G401.6 (cell line): ENCODE measurements at regions not wholly inside any gene's neighbourhood (a gene's known extent, or its start where the extent isn't known, plus 50 kb on each side); places are given as distances from the start of the nearest gene placed in this dataset.
"Not testable (repeated sequence)": the region's sequence is repeated elsewhere in the genome, so short reads cannot be mapped to it uniquely, and the experiment has no call there.

Source experiments
- FAIRE-seq: peaks from 2 replicates; lab custom pipeline; 2012; peaks lifted over from hg19 to GRCh38; lab: Jason Lieb, UNC

DNA sequence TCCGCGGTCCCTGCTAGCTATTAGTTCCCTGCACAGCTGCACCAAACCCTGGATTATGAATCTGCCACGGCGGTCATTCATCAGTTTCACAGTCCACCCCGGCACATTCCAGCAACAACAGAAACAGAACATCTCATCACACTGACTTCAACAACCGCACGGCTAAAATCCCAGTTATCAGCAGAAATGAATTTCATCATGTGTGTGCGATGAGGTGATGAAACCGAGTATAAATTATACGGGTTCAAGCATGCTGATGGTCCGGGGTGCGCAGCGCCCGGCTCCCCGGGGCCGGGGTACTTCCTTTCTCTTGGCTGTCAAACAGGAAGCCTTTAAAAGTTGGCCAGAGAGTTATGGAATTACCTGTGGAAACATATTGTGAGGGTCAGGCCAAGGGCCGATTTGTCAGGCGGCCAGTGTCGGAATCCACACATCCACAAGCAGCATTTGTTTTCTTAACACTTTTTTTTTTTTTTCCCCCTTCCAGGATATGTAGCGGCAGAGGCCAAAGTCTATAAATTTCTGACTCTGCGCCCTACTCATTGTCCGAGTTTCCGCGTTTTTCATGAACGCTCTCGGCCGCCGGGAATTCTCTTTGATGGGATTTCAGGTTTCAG lies 420.9 kb upstream of the MGMT start:
- FAIRE-seq, result no peak

DNA sequence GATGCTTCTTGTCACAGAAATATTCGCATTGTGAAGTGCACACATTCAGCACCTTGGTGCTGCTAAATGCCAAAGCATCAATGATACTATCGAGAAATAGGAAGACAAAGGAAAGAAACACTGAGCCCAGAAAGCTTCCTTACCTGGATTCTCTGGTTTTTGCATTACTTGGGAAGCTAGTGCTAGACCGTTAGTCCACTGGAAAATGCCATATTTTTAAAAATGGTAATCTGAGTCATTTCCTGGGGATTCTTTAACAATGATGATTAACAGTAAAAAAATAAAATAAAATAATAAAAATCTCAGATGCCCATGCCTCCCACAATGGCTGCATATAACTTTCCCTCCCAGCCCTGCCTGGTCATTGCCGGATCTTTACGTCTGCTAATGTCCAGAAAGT lies 420.1 kb upstream of the MGMT start:
- no peak for FAIRE-seq

GRCh38 chr10:129047600-129047999 lies 419.4 kb upstream of the MGMT start:
- no peak for FAIRE-seq

GRCh38 chr10:129048513-129048912 lies 418.5 kb upstream of the MGMT start:
- no peak for FAIRE-seq

GRCh38 chr10:129049501-129049900 lies 417.5 kb upstream of the MGMT start:
- FAIRE-seq, result no peak

- no peak for FAIRE-seq
These were observed 411.8 kb upstream of the MGMT start for GRCh38 chr10:129055225-129055624.

DNA sequence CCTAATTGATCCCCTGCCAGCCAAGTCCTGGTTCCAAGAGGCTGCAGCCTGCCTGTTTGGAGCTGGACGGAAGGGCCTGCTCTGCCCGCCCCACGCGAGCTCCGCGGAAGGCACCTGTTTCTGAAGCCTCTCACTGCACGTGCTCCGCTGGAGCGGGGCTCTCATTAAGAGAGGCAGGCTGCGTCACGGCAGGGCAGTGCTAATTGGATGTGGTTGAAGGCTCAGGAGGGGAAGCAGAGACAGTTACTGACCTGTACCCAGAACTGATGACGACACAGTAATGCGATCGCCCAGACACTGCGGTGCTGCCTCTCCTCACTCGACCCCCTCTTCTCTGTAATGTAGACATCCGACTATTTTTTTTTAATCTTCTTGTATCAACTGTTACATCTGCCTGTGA lies 411.1 kb upstream of the MGMT start:
- no peak for FAIRE-seq

DNA sequence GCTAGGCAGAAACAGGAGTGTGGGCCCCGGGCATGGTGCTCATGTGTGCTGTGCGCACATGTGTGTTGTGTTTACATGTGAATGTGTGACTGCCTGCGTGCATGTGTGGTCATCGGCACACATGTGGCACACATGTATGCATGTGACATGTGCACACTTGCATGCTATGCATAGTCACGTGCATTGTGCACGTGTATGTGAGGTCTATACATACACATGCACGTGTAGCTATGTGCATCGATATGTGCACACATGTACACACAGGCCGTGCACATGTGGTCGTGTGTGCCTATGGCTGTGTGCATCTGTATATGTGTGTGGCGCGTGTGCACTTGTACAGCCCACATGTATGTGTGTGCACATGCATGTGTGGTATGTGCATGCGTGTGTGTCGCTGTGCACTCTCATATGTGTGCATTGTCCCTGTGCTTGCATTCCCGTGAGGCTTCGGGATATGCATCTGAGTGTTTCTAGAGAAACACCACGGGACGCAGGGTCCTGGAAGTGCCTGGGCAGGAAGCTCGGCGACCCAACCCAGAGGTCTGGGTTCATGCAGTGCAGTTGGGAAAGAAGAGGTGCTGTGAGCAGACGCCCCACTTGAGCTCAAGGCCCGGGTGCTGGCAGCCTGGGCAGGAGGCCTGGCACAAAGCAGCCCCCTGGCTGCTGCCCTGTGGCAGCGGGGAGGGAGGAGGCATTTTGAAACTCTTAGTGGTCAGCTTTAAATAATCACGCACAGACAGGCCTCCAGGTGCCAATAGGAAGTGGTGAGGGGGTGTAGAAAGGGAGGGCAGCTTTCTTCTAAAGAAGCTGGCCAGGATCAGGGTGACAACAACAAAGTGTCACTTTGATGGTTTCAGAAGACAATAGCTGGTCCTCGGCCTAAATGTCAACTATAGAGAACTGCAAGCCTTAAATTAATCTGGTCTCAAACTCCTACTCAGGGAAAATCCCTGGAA lies 410.0 kb upstream of the MGMT start:
- FAIRE-seq, result no peak

DNA sequence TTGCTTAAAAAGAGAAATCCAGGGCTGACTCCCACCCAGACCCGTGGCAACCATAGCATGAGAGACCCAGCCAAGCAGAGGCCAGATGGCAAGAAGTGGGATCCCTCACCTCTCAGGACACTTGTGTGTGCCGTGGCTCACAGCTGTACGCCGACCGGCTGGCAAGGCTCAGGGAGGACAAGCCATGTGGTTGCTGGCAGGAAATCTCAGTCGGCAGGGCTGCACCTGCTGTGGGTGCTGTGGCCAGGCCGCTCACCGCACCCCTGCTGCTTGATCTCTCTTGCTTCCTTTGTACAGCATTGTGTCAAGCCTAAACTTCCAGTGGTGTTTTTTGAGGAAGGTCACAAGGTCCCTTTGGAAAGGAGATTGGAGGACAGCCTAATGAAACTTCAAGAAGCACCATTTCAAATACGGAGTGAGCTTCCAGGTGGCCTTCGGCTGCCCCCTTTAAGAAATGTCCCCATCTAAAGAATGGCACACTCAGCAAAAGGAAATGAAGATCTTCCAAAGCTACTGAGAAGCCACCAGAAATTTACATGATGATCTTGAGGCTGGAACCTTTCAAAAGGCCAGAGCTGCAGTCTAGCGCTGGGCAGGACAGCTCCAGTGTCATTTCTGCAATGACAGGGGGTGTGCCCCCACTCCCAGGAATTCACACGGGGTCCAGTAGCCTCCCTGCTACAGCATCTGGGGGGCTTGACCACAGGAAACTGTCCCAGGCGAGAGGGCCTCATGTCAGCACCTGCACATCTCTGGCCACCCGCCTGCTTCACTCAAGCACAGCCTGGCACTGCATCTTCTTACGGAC lies 409.0 kb upstream of the MGMT start:
- no peak for FAIRE-seq

GRCh38 chr10:129058664-129059155 lies 408.3 kb upstream of the MGMT start:
- FAIRE-seq, result no peak

DNA sequence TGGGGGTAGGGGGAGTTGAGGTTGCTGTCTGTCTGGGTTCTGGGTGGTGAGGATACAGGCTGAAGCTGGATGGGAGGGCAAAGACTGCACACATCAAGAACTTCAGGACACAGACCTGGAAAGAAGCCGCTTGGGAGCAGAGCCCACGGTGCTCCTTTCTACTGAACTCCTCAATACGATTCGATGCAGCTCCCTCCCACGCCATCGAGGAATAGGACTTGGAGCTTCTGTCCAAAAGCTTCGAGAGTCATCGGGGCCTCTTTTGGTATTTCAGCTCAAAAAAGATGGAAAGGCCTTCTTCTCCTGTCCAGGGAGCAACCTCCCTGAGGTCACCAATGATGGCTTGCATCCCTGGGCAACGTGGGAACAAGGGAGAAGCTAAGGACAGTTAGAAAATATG lies 407.1 kb upstream of the MGMT start:
- FAIRE-seq, result no peak

GRCh38 chr10:129063212-129063611 lies 403.8 kb upstream of the MGMT start:
- no peak for FAIRE-seq

GRCh38 chr10:129063877-129064276 lies 403.2 kb upstream of the MGMT start:
- no peak for FAIRE-seq

DNA sequence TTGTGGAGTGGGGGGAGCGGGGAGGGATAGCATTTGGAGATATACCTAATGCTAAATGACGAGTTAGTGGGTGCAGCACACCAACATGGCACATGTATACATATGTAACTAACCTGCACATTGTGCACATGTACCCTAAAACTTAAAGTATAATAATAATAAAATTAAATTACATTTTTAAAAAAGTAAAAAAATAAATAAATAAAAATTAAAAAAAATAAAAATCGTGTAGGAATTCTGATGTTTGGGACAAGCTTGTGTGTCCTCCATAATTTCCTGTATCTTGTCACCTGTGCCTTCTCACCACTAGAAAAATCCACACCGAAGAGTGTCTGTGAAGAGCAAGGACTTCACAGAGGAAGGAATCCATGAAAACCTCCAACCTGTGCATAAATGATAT lies 400.5 kb upstream of the MGMT start:
- FAIRE-seq, result not testable (repeated sequence)

- FAIRE-seq, result not testable (repeated sequence)
These were observed 395.6 kb upstream of the MGMT start for GRCh38 chr10:129071411-129071810.

DNA sequence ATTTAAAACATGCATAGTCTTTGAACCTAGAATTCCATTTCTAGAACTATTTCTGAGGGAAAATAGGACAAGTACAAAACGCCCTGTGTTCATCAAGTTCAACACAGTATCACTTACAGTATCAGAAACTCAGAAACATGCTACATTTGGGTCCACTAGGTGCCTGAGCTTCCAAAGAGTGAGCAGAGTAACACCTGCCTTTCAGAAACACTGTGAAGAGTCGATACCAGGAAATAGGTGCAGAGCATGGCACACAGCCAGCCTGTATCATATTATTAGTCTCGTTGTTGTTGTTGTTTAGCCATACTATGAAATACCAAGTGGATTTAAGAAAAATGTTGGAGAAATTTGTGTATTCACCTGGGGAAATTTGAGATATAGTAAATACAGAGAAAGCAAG lies 392.1 kb upstream of the MGMT start:
- FAIRE-seq, result no peak

- FAIRE-seq, result no peak
These were observed 391.5 kb upstream of the MGMT start for GRCh38 chr10:129075508-129075907.

DNA sequence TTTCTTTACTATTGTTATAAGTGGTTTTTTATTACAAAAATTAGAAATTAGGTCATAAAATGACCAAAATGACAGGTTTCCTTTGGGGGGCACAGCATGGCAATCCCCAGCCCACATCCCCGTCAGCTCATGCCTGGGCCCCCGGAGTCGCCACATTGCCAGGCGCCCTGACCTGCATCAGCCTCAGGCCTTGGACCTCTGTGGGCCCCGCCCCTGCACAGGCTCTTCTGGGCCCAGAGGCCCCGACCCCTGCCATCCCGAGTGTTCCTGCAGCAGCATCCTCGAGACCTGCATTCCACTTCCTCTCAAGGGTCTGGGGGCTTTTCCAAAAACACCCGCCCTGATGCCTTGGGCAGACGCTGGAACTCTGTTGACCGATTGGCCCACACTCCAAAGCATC lies 391.1 kb upstream of the MGMT start:
- FAIRE-seq, result no peak

- FAIRE-seq, result no peak
These were observed 388.7 kb upstream of the MGMT start for GRCh38 chr10:129078346-129078745.

- FAIRE-seq, result no peak
These were observed 388.3 kb upstream of the MGMT start for GRCh38 chr10:129078746-129079145.

DNA sequence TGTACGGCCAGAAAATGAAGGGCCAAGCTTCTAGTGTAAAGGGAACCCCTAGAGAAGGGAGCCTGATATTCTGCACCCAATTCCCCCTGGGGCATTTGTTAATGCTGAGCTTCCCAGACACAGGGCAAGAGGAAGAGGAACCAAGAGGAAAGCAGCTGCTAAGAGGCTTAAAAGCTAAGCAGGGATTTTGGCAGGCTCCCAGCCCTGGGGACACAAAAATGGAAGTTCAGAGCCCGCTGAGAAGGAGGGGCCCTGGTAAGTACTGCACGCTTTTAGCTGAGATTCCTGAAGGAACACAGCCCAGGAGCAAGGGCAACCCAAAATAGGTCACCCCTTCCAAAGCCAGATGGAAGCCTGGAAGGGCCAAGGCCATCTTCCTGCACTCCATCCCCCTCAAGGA lies 387.3 kb upstream of the MGMT start:
- FAIRE-seq, result no peak

GRCh38 chr10:129085811-129086210 lies 381.2 kb upstream of the MGMT start:
- FAIRE-seq, result no peak

DNA sequence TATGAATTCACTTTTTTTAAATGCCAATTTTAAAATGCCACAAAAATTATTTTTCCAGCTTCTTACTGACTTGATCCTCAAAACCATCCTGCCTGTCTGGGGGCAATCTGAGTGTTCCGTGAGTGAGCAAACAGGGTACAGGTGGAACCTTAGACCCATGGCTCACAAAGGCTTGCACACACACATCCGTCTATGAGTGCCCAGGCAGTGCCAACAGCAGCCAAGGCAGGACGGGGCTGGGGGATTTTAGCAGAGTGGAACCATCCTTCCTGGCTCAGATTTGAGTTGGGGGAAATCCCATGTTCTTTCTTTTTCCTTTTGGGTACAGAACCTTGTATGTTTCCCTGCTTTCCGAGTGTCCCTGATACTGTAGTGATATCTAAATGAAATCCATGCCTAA lies 377.7 kb upstream of the MGMT start:
- no peak for FAIRE-seq
